ENCODE measurements at regions not wholly inside any gene's neighbourhood (a gene's known extent, or its start where the extent isn't known, plus 50 kb on each side); places are given as distances from the start of the nearest gene placed in this dataset.
"Not testable (repeated sequence)": the region's sequence is repeated elsewhere in the genome, so short reads cannot be mapped to it uniquely, and the experiment has no call there.

DNA sequence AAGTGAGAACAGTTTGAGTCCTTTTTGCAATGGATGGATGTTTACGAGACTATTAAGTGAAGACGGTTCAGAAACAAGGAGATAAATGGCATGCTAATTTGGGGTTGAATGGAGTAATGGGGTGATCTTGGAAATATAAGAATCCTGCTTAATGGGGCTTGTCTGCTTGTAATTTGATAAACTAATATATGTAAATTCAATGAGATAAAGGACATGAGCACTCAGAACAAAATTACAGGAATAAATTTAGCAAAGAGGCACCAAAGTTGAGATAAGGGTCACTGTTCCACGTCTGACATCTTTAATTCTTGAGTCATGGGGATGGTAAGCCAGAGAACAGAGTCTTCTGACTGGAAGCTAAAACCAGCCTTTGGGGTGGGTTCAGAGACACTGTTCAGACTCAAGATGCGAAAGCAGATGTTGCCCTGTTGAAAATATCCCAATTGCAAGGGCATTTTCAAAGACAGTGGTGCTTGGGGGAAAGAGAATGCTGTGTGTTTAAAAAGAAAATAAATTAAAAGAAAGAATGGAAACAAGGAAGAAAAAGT lies 67.8 kb upstream of the CHRNB4 start:
- peak; percentile 55 for DNase-seq

DNA sequence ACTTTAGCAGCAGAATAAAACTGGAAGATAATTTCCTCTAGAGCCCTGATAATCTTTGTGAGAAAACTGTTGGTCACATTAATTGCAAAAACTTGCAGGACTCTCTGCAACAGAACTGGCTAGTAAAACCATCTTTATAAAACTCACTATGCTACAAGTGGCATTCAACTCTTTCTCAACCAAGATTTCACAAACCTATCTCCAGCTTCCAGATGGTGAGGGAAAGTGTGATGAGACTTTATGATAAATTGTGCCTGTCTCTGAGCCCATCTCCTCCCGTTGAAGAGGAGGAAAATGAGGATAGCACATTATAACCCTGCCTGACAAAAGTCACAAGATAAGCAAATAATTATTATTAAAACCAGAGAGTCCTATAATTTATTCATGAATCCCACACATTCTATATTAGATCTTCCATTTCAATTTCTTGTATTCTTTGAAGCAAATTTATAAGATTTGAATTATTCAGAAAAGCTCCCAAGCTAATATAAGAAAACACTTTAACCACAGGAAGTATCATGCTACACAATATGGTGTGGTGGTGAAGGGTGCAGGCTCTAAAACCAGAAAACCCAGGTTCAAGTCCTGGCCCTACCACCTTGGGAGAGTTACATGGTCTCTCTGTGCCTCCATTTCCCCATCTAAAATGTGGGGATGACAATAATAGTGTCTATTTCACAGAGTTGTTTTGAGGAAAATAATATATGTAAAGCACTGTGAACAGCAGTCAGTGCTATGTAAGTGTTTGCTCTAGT lies 65.6 kb upstream of the CHRNB4 start:
- not testable (repeated sequence) for DNase-seq

DNA sequence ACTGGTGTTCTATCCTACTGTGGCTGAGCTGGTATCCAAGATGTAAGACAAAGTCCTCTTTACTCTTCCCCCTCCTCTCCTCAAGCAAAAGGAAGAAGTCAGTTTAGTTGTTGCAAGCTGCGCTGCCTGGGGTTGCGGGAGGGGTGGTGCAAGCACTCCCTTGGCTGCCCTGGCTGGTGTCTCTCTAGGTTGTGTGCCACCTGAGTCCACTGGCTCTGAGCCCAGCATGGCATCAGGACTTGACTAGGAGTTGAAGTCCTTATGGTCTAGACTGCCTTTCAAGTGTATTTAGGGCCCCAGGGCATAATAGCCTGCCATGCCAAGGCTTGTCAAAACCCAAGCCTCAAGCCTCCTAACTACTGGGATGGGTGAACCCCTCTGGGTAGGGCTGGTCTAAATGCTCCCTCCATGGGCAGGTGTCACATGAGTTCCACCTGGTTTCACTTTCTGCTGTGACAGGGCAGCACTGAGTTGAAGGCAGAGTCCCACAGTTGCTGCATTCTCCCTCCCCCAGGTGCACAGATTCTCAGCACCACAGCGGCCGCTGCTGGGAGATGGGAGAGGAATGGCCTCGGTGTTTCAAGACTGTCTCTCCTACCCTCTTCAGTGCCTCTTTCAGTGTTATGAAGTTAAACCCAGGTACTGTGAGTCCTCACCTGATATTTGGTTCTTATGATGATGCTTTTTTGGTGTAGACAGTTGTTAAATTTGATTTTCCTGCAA lies 62.5 kb upstream of the CHRNB4 start:
- peak; percentile 72 for DNase-seq

DNA sequence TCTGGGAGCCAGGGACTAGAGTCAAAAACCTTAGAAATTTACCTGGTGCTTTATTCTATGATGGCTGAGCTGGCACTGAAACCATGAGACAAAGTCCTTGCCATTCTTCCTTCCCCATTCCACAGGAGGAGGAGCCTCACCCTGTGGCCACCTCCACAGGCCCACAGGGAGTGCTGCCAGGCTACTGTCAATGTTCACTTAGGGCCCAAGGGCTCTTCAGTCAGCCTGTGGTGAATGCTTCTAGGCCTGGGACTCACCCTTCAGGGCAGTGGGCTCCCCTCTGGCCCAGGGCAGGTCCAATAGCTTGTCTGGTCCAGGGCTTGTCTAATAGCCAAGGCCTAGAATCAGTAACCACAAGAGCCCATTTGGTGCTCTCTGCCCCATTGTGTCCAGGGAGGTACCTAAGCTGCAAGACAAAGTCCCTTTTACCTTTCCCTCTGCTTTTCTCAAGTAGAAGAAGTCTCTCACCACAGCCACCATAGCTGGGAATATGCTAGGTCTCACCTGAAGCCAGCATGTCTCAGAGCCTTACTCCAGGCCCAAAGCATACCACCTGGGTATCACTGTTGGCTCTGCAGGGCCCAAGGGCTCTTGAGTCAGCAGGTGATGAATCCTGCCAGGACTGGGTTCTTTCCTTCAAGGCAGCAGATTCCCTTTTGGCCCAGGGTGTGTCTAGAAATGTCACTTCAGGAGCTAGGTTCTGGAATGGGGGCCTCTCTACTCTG lies 61.8 kb upstream of the CHRNB4 start:
- DNase-seq: no peak

DNA sequence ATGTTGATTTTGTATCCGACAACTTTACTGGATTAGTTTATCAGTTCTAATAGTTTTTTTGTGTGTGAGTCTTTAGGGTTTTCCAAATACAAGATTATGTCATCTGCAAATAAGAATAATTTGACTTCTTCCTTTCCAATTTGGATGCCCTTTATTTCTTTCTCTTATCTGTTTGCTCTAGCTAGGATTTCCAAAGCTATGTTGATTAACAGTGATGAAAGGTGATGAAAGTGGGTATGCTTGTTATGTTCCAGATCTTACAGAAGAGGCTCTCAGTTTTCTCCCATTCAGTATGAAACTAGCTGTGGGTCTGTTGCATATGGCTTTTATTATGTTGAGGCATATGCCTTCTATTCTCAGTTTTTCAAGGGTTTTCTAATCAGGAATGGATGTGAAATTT lies 56.4 kb upstream of the CHRNB4 start:
- no peak for DNase-seq

DNA sequence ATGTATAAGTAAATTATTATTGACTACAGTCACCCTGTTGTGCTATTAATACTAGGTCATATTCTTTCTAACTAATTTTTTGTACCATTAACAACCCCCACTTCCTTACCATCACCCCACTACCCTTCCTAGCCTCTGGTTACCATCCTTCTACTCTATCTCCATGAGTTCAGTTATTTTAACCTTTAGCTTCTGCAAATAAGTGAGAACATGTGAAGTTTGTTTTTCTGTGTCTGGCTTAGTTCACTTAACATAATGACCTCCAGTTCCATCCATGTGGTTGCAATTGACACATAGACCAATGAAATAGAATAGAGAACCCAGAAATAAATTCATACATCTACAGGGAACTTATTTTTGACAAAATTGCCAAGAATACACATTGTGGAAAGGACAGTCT lies 55.4 kb upstream of the CHRNB4 start:
- no peak for DNase-seq

DNA sequence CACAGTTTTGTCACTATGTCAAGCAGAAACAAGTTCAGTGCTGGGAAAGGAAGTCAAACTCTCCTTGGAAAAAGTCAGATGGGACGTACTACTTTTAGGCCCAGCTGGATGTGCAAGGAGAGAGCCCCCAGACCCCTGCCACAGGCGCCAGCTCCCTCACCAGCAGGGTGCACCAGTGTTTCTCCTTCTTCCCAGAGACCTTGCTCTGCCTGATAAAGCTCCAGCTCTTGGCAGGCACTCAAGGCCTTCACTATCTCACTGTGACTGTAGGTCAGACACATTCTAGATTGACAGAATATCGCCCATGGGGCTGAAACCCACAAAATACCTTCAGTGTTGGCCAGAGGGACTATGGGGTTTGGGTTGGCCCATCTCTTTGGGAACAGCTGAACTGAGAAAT lies 54.8 kb upstream of the CHRNB4 start:
- no peak for DNase-seq

DNA sequence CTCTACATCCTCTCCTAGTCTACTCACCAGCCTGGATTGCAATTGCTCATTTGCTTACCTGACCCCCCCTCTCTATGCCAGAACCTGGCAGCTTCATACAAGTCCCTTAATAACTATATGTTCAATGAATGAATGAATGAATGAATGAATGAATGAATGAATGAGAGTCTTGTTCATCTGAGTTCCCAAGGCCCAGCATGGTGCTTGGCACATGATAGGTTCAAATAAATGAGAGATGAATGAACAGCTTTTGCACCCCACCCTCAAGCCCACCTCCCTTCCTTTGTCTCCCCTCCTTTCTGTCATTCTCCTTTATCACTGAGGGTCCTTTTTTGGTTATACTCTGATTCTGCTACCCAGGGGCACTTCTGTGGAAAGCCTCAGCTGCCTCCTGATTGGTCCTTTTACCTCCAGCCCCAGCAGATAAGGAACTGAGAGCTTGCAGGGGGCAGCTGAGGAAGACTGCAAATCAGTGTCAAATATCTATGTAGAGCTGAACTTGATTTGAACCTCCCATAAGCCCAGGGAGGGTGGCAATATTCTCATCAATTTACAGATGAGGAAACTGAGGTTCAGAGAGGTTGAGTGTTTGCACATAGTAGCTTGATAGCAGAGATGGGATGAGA lies 54.1 kb upstream of the CHRNB4 start:
- DNase-seq: no peak

DNA sequence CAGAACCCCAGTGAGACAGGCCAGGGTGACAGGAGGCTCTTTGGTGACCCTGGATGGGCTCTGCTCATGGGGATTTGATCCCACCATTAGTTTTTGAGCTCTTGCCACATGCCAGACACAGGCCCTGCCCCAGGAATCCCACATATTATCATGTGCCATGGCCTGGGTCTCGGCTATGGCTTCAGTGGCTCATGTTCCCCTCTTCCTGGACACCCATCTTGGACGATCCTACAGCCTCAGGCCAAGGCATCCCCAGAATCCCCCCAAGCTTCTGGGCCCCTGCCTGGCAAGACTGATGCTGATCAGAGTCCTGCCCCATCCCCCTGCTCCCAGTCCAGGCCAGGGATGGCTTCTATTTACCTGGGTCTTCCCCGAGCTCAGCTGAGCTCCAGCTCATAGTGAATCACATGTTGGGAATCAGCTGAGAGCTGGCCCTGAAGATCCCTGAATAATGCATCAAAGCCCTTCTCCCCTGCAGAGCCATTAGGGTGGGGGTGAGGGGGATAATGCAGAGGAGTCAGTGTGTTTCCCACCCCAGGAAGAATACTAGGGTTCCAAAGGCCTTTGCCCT lies 50.9 kb upstream of the CHRNB4 start:
- no peak for DNase-seq

DNA sequence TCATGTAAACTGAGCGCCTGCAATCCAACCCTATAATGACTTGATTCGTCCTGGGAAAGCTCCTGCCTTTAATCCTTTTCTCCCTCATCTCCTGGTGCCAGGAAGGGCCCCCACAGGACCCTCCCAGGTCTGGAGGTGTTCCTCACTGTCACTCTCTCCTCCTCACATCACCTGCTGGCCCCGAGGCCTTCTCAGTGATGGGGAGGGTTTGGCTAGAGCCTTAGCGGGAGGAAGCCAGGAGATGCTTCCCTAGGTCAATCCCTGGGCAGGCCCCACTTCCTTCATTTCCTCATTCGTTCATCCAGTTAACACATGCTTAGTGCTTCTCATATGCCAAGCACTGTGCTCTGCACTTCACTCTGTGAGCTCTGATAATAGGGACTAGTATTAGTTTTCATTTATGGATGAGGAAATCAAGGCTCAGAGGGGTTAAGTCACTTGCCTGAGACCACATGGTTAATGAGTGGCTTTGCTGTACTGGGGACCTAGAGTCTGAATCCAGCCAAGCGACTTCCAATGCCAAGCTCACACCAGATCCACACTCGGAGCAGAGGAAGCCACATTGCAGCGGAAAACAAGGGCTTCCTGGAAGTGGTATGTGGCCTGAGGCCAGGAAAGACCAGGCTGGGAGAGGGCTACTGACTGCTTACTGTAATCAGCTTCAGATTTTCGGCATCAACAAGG lies 50.3 kb upstream of the CHRNB4 start:
- DNase-seq: no peak

Measured in NCI-H2171 treated with DMSO at 0.1 percent for 48 hours (cell line).